H1 (cell line): ENCODE measurements at regions not wholly inside any gene's neighbourhood (a gene's known extent, or its start where the extent isn't known, plus 50 kb on each side); places are given as distances from the start of the nearest gene placed in this dataset.

Experiments used
- BRCA1 ChIP-seq: IDR thresholded peaks from 2 replicates; pipeline ENCODE4 v1.6.1; 2012; ENCODE audit warnings: low read depth, low read length, improper control_type of control experiment
- CBX8 ChIP-seq: fragments of 300-800, 300-1000 bp; sonication (generic); IDR thresholded peaks from 2 replicates; pipeline ENCODE4 v1.7.1; 2016; ENCODE audit warnings: low read depth, low read length, borderline replicate concordance
- CHD2 ChIP-seq: IDR thresholded peaks from 2 replicates; pipeline ENCODE4 v1.6.1; 2012; ENCODE audit warnings: low read length, improper control_type of control experiment
- JUN ChIP-seq: IDR thresholded peaks from 2 replicates; pipeline ENCODE4 v1.6.1; 2011; ENCODE audit warnings: low read depth, mild to moderate bottlenecking, improper control_type of control experiment, low read length
- NRF1 ChIP-seq: IDR thresholded peaks from 2 replicates; pipeline ENCODE4 v1.6.1; 2011; ENCODE audit warnings: mild to moderate bottlenecking, low read depth, low read length, improper control_type of control experiment

GRCh38 chr15:62883938-62884479 is 158.5 kb upstream of the TPM1 start (continued):
- TF ChIP-seq CBX8 (no peak), NRF1 (no peak), JUN (no peak), BRCA1 (no peak), CHD2 (no peak)
